Astrocyte of the spinal cord (primary cell): ENCODE measurements at regions not wholly inside any gene's neighbourhood (a gene's known extent, or its start where the extent isn't known, plus 50 kb on each side); places are given as distances from the start of the nearest gene placed in this dataset.
"Not testable (repeated sequence)": the region's sequence is repeated elsewhere in the genome, so short reads cannot be mapped to it uniquely, and the experiment has no call there.

ENCODE experiments used
- DNase-seq: peaks from one replicate; pipeline ENCODE4 v3.0.0; 2011; ENCODE audit warnings: low read depth, low spot score
- H3K4me3 ChIP-seq: 2 replicates; pipeline ENCODE4 v1.5.1; 2011; ENCODE audit warnings: low read depth, mild to moderate bottlenecking, low read length, moderate library complexity
- CTCF ChIP-seq: IDR thresholded peaks from 2 replicates; pipeline ENCODE4 v1.5.1; 2012; ENCODE audit warnings: low read depth, mild to moderate bottlenecking, low read length, inconsistent platforms
- in situ Hi-C: cut with HindIII; loops from 2 replicates; pipeline ENCODE4 v1.10.0; 2017; ENCODE audit warnings: low sequenced_read_pairs

GRCh38 chr10:4270116-4270515, 485.1 kb upstream of the KLF6 start:
- DNase-seq, result peak; percentile 58
- no peak for TF ChIP-seq CTCF
- no peak overlapping the region for H3K4me3 ChIP-seq
- in situ Hi-C loops, result no loop called here

GRCh38 chr10:4268490-4268889, 483.5 kb upstream of the KLF6 start:
- H3K4me3 ChIP-seq, in situ Hi-C loops, DNase-seq: not testable (repeated sequence)

- in situ Hi-C loops, result no loop called here
- TF ChIP-seq CTCF, result peak; percentile 22
- DNase-seq, result peak; percentile 32
- no peak overlapping the region for H3K4me3 ChIP-seq
These were observed 482.2 kb upstream of the KLF6 start for GRCh38 chr10:4267086-4267773.

- no peak for DNase-seq
- in situ Hi-C loops, result no loop called here
- no peak for TF ChIP-seq CTCF
- no peak overlapping the region for H3K4me3 ChIP-seq
These were observed 481.5 kb upstream of the KLF6 start for GRCh38 chr10:4266416-4267085.

- TF ChIP-seq CTCF, result no peak
- H3K4me3 ChIP-seq, result no peak overlapping the region
- no peak for DNase-seq
- in situ Hi-C loops, result no loop called here
These were observed 481.0 kb upstream of the KLF6 start for GRCh38 chr10:4265964-4266363.

GRCh38 chr10:4264209-4264865, 479.3 kb upstream of the KLF6 start:
- H3K4me3 ChIP-seq, result no peak overlapping the region
- in situ Hi-C loops, result no loop called here
- no peak for TF ChIP-seq CTCF
- DNase-seq, result no peak

- no peak for DNase-seq
- in situ Hi-C loops, result no loop called here
- TF ChIP-seq CTCF, result no peak
- no peak overlapping the region for H3K4me3 ChIP-seq
These were observed 478.6 kb upstream of the KLF6 start for GRCh38 chr10:4263601-4263921.
